Kidney epithelial cell (primary cell): ENCODE measurements at regions not wholly inside any gene's neighbourhood (a gene's known extent, or its start where the extent isn't known, plus 50 kb on each side); places are given as distances from the start of the nearest gene placed in this dataset.

ENCODE experiments used
- DNase-seq: peaks from one replicate; pipeline ENCODE4 v3.0.0-alpha.2; 2010; ENCODE audit warnings: low read depth
- H3K27me3 ChIP-seq: 2 replicates; pipeline ENCODE4 v1.6.0; 2011; ENCODE audit warnings: low read length; ENCODE audit not compliant: control insufficient read depth, insufficient read depth
- H3K36me3 ChIP-seq: 2 replicates; pipeline ENCODE4 v1.5.1; 2011; ENCODE audit warnings: low read length; ENCODE audit not compliant: control insufficient read depth, insufficient read depth
- H3K4me3 ChIP-seq: 2 replicates; pipeline ENCODE4 v1.5.1; 2011; ENCODE audit warnings: low read depth, mild to moderate bottlenecking, control low read depth, low read length
- TF ChIP-seq, protein P1 (sequence below): IDR thresholded peaks from 2 replicates; pipeline ENCODE4 v1.5.1; 2011; ENCODE audit warnings: mild to moderate bottlenecking, moderate library complexity, low read length, control low read depth, inconsistent platforms; ENCODE audit not compliant: insufficient read depth, poor library complexity, severe bottlenecking

DNA sequence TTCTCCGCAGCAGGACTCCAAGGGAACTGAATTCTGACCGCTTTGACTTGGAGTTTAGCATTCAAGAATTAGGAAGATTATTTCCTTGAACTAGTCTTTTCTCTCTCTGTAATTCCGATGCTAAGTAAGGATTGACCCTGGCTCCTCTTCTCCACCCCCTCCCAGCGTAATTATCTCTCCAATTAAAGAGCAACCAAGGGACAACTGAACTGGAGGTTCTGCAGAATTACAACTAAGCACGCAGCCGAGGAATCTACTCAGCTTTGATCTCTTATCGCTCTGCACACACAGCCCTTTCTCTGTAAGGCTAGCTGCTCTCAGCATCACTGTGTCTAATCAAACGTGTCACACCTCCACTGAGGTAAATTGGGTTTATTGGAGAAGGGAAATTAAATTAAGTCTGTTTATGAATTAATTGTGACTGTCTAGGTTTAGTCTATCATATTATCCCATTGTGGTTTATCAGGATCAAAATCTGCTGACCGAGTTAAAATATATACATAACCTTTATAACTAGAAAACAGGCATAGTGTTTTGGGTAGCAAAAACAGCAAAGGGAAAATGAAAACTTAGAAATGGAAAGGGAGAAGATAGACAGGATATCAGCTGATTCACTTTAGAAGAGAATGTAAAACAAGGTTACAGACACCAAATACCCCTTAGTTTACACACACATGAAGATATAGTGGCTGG lies 241.3 kb upstream of the LARGE1 start:
- no peaks in the 10 kb centered on the region for H3K36me3 ChIP-seq
- no peak for DNase-seq
- H3K27me3 ChIP-seq: no peaks in the 10 kb centered on the region
- no peak overlapping the region for H3K4me3 ChIP-seq
- TF ChIP-seq, protein P1, sequence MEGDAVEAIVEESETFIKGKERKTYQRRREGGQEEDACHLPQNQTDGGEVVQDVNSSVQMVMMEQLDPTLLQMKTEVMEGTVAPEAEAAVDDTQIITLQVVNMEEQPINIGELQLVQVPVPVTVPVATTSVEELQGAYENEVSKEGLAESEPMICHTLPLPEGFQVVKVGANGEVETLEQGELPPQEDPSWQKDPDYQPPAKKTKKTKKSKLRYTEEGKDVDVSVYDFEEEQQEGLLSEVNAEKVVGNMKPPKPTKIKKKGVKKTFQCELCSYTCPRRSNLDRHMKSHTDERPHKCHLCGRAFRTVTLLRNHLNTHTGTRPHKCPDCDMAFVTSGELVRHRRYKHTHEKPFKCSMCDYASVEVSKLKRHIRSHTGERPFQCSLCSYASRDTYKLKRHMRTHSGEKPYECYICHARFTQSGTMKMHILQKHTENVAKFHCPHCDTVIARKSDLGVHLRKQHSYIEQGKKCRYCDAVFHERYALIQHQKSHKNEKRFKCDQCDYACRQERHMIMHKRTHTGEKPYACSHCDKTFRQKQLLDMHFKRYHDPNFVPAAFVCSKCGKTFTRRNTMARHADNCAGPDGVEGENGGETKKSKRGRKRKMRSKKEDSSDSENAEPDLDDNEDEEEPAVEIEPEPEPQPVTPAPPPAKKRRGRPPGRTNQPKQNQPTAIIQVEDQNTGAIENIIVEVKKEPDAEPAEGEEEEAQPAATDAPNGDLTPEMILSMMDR: no peak

DNA sequence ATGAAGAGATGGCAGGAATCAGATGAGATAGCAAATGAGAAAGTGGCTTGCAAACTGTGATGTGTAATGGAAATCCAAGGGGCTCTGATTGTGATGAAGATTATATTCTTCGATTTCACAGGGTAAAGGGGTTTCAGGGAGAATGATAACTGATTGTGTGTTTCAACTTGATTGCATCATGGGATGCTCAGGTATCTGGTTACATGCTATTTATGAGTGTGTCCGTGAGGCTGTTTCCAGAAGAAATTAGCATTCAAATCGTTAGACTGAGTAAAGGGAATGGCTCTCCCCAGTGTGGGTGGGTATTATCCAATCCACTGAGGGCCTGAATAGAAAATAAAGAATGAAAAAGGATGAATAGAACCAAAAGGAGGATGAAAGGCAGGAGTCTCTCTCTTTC lies 278.7 kb upstream of the LARGE1 start:
- Histone ChIP-seq H3K27me3 (no peaks in the 10 kb centered on the region), H3K4me3 (no peak overlapping the region), H3K36me3 (no peaks in the 10 kb centered on the region)
- DNase-seq: no peak
- TF ChIP-seq, protein P1: no peak

DNA sequence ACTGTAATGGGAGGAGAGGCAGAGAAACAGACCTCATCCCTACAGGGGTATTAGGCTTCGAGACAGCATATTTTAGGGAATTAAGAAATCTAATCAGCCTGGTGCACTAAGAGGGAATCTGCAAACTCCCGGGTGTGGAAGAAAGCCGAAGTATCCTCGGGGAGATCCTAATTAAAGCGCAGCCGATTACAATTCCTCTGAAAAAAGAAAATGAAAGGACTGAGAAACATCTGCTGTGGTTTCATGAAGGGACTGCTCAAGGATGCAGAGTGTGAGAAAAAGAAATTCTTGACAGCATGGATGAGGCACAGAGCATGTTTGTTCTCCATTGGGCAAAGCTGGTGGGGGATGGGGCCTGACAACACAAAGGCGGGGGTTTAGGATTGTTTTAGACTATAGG lies 290.0 kb upstream of the LARGE1 start:
- Histone ChIP-seq H3K27me3 (no peaks in the 10 kb centered on the region), H3K36me3 (no peaks in the 10 kb centered on the region), H3K4me3 (no peak overlapping the region)
- no peak for DNase-seq
- TF ChIP-seq, protein P1: no peak

DNA sequence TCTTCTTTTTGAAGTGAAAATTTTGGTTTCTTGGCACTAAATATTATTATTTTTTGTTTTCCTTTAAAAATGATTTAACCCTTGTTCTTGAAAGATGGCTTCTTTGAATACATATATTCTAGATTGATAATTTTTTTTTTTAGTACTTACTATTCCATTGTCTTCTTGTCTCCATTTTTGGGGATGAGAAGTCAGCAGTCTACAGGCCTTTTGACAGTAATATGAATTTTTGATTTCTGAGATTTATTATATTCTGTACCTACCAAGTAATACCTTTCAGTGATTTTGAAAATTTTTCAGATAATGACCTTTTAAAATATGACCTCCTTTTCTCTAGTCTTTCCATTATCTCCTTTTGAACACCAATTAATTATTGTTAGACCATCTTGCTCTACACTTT lies 294.1 kb upstream of the LARGE1 start:
- TF ChIP-seq, protein P1: no peak
- Histone ChIP-seq H3K36me3 (no peaks in the 10 kb centered on the region), H3K4me3 (no peak overlapping the region), H3K27me3 (no peaks in the 10 kb centered on the region)
- no peak for DNase-seq

DNA sequence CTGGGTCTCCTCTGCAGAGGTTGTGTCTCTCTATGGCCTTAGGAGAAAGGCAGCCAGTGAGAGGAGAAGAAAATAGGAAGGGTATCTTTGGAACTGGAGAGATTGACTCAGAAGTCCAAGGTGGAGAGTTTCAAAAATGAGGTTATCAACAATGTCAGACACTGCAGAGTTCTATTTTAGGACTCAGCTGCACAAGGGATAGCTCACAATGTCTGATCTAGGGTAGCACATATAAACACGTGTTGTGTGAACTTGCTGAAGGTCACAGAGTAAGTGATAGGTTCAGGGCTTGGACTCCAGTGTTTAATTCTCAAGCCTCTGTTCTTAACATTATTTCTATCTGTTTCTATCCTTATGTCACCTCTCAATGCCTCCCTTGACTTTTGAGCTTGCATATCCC lies 305.0 kb upstream of the LARGE1 start:
- no peak for DNase-seq
- no peak overlapping the region for H3K4me3 ChIP-seq
- TF ChIP-seq, protein P1: no peak
- no peaks in the 10 kb centered on the region for H3K36me3 ChIP-seq
- H3K27me3 ChIP-seq: no peaks in the 10 kb centered on the region

DNA sequence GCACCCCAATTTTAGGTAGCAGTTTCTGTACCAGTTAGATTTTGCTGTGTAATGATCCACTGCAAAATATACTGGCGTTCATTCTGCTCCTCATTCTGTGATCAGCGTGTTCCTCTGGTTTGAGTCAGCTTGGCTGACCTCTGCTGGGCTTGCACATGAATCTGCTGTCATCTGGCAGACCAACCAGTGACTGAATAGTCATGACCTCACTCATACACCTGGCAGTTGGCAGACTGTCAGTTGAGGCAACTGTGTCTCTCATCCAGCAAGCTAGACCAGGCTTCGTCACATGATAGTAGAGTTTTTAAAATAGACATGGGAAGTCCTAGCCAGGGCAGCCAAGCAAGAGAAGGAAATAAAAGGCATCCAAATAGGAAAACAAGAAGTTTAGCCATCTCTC lies 316.3 kb upstream of the LARGE1 start:
- no peak for DNase-seq
- no peak overlapping the region for H3K4me3 ChIP-seq
- TF ChIP-seq, protein P1: no peak
- H3K27me3 ChIP-seq: no peaks in the 10 kb centered on the region
- H3K36me3 ChIP-seq: no peaks in the 10 kb centered on the region
